SK-N-SH treated with all-trans-retinoic acid at 6 μM for 48 hours (cell line): ENCODE measurements at regions not wholly inside any gene's neighbourhood (a gene's known extent, or its start where the extent isn't known, plus 50 kb on each side); places are given as distances from the start of the nearest gene placed in this dataset.

ENCODE experiments used
- GLIS3 ChIP-seq: fragments of 250-450 bp; sonication (Bioruptor Pico); IDR thresholded peaks from 2 replicates; pipeline ENCODE4 v1.5.0; 2020; ENCODE audit warnings: mild to moderate bottlenecking, moderate library complexity
- OSR1 ChIP-seq: fragments of 250-450 bp; sonication (Bioruptor Pico); IDR thresholded peaks from 2 replicates; pipeline ENCODE4 v1.8.0; 2022; ENCODE audit warnings: moderate library complexity, mild to moderate bottlenecking, inconsistent platforms
- RARB ChIP-seq: fragments of 250-450 bp; sonication (Bioruptor Pico); IDR thresholded peaks from 2 replicates; pipeline ENCODE4 v1.8.0; 2021; ENCODE audit warnings: mild to moderate bottlenecking, moderate library complexity
- TOX ChIP-seq: fragments of 250-450 bp; sonication (Bioruptor Pico); IDR thresholded peaks from 2 replicates; pipeline ENCODE4 v1.8.0; 2021; ENCODE audit warnings: mild to moderate bottlenecking, moderate library complexity, borderline replicate concordance
- TF ChIP-seq, protein P1 (sequence below): fragments of 250-450 bp; sonication (Bioruptor Pico); IDR thresholded peaks from 2 replicates; pipeline ENCODE4 v1.5.0; 2020; ENCODE audit warnings: mild to moderate bottlenecking, moderate library complexity
- TF ChIP-seq, protein P2 (sequence below): fragments of 250-450 bp; sonication (Bioruptor Pico); IDR thresholded peaks from 2 replicates; pipeline ENCODE4 v1.8.0; 2020; ENCODE audit warnings: mild to moderate bottlenecking, moderate library complexity, borderline replicate concordance

DNA sequence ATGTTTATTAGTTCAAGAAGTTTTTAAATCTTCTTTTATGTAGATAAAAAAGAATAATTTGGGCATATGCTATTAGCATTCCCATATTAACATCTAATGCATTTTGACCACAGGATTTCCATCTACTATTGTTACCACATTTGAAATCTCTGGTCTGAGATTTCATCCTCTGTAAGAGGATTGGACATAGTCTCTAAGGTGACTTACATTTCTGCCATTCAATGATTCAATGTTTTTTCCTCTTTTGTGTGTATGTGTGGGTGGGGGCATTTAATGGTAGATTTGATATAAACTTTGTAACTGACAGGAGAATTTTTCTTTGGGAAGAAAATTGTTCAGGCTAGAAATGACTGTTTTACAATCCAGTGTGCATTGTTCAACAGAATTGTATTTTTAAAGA lies 307.3 kb upstream of the RBMS3 start:
- TF ChIP-seq TOX (CRISPR knock-in tag) (no peak), OSR1 (no peak), RARB (CRISPR knock-in tag) (no peak), GLIS3 (no peak)
- TF ChIP-seq, protein P1, sequence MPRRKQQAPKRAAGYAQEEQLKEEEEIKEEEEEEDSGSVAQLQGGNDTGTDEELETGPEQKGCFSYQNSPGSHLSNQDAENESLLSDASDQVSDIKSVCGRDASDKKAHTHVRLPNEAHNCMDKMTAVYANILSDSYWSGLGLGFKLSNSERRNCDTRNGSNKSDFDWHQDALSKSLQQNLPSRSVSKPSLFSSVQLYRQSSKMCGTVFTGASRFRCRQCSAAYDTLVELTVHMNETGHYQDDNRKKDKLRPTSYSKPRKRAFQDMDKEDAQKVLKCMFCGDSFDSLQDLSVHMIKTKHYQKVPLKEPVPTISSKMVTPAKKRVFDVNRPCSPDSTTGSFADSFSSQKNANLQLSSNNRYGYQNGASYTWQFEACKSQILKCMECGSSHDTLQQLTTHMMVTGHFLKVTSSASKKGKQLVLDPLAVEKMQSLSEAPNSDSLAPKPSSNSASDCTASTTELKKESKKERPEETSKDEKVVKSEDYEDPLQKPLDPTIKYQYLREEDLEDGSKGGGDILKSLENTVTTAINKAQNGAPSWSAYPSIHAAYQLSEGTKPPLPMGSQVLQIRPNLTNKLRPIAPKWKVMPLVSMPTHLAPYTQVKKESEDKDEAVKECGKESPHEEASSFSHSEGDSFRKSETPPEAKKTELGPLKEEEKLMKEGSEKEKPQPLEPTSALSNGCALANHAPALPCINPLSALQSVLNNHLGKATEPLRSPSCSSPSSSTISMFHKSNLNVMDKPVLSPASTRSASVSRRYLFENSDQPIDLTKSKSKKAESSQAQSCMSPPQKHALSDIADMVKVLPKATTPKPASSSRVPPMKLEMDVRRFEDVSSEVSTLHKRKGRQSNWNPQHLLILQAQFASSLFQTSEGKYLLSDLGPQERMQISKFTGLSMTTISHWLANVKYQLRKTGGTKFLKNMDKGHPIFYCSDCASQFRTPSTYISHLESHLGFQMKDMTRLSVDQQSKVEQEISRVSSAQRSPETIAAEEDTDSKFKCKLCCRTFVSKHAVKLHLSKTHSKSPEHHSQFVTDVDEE (CRISPR knock-in tag): no peak
- TF ChIP-seq, protein P2, sequence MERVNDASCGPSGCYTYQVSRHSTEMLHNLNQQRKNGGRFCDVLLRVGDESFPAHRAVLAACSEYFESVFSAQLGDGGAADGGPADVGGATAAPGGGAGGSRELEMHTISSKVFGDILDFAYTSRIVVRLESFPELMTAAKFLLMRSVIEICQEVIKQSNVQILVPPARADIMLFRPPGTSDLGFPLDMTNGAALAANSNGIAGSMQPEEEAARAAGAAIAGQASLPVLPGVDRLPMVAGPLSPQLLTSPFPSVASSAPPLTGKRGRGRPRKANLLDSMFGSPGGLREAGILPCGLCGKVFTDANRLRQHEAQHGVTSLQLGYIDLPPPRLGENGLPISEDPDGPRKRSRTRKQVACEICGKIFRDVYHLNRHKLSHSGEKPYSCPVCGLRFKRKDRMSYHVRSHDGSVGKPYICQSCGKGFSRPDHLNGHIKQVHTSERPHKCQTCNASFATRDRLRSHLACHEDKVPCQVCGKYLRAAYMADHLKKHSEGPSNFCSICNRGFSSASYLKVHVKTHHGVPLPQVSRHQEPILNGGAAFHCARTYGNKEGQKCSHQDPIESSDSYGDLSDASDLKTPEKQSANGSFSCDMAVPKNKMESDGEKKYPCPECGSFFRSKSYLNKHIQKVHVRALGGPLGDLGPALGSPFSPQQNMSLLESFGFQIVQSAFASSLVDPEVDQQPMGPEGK (CRISPR knock-in tag): no peak
